GM12801 (cell line): ENCODE measurements at regions not wholly inside any gene's neighbourhood (a gene's known extent, or its start where the extent isn't known, plus 50 kb on each side); places are given as distances from the start of the nearest gene placed in this dataset.

Experiments used
- TF ChIP-seq, protein P1 (sequence below): IDR thresholded peaks from one replicate; pipeline ENCODE4 v1.5.1; 2011; ENCODE audit warnings: control low read depth; ENCODE audit not compliant: insufficient read length; ENCODE audit errors: extremely low read depth

DNA sequence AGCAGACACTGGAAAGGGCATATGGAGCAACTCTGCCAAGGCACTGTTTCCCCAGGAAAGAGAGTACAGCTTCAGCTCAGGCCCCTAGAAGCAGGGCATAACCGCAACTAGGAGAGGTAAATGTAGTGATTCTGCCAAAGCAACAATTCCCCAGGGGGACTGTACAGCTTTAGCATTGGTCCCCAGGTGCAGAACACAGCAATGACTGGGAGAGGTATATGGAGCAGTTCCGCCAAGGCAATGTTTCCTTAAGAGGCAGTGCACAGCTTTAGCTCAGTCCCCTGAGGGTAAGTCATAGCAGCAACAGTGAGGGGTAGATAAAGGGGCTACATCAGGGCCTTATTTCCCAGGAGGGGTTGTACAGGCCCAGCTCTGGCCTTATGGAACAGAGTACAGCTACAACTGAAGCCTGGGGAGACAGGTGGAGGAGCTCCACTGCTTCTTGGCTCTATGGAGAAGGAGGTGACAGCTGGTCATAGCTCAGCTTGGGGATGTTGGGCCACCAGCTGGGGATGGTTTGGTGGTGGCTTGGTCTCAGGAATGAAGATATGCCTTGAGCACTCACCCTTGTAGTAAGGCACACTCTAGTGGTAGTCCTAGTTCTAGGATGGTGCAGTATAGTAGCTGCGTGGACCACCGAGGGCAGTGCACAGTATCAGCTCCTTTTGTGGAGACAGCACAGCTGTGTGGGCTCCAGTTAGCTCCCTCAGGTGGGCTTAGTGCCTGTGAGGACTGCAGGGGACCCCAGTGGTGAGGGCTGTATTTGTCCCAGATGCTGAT, 582.7 kb downstream of the PTPRC start:
- TF ChIP-seq, protein P1, sequence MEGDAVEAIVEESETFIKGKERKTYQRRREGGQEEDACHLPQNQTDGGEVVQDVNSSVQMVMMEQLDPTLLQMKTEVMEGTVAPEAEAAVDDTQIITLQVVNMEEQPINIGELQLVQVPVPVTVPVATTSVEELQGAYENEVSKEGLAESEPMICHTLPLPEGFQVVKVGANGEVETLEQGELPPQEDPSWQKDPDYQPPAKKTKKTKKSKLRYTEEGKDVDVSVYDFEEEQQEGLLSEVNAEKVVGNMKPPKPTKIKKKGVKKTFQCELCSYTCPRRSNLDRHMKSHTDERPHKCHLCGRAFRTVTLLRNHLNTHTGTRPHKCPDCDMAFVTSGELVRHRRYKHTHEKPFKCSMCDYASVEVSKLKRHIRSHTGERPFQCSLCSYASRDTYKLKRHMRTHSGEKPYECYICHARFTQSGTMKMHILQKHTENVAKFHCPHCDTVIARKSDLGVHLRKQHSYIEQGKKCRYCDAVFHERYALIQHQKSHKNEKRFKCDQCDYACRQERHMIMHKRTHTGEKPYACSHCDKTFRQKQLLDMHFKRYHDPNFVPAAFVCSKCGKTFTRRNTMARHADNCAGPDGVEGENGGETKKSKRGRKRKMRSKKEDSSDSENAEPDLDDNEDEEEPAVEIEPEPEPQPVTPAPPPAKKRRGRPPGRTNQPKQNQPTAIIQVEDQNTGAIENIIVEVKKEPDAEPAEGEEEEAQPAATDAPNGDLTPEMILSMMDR, result no peak

DNA sequence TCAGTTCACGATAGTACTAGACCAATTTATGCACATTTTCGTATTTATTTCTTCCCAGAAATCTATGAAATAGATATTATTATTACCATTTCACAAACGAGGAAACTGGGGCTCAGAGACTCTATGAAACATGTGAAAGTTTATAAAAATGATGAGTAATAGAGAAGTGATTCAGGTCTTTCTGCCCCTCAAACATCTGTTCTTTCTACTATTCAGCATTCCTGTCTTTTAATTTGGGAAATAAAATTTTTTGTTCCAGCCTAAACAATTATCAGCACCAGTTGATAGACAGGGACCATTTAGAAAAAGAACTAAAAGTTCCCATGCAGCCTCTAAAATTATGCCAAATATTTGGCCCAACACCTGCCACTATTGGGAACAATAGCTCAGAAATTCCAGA, 585.1 kb downstream of the PTPRC start:
- TF ChIP-seq, protein P1, result no peak

DNA sequence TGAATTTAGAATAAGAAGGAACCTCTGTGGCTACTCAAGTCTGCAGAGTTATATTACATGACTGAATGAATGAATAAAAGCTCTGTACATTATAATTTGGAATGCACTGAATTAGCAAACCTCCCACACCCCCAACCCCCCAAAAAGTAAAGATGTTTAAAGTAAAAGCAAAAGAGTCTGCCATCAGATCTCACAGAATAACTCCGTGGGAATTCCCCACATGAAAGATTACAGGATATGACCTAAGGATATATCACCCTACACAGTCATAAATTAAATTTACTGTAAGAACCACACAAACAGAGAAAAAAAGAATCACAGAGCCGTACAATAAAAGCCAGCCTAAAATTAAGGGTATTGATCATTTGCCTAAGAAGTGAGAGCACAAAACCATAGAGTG, 587.3 kb downstream of the PTPRC start:
- TF ChIP-seq, protein P1, result no peak

DNA sequence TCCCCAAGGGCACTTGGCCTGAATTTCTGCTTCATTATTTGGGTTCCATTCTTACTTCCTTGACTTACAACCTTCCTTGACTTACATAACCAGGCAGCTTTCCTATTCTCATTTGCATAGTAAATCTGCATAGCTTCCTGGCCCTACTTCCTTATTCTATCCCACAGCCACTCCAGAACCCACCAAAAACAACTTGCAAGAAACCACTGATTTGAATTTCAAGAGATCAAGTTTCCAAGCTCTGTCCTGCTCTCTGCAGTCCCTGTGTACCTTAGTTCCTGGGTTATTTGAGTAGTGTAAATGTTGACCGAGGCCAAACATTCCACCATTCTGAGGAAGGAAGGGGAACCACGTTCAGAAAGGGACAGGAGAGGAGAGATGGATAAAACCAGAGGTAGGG, 603.3 kb downstream of the PTPRC start:
- TF ChIP-seq, protein P1, result no peak

DNA sequence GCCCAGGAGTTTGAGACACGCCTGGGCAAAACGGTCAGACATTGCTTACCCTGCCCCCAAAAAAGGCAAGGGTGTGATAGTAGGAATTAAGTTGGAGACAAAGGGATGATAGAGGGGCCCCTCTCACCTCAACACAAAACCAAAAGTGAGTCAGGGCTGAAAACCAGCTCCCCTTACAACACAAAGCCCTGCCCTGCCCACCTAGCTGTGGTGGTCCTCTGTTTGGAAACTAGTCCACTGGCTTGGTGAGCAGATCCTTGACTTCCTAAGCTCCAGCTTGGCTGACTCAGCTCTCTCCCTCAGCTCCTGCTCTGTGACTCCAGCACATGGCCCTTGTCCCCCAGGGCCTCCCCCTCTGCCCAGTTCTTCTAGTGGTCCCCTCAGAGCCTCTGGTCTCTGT, 603.8 kb downstream of the PTPRC start:
- TF ChIP-seq, protein P1, result no peak

DNA sequence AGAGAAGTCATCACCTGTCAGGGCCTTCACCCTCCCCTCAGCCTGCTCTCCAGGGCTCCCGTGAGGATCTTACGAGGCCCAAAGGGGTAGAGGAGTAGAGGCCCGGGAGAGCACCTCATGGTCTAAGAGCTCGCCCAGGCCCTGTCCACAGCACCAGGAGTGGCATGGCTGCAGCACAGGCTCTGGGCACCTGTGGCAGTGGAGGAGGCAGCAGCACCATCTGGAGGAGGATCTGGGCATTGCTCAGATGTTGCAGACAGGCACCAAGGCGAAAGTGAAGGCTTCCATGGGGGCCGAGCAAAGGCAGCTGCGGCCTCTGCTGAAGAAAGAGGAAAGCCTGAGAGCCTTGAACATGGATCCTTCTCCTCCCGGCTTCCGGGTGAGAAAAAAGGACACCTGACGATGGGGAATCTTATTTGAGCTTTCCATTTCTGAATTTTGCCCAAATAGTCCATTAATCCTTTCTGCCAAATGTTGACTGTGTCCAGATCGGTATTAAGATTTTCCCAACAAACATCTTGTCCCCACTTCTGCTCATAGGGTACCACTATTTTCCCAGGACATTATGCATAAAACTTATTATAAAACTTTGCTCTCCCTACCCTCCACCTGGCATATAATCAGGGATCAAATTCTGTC, 604.7 kb downstream of the PTPRC start:
- TF ChIP-seq, protein P1, result peak; percentile 60

DNA sequence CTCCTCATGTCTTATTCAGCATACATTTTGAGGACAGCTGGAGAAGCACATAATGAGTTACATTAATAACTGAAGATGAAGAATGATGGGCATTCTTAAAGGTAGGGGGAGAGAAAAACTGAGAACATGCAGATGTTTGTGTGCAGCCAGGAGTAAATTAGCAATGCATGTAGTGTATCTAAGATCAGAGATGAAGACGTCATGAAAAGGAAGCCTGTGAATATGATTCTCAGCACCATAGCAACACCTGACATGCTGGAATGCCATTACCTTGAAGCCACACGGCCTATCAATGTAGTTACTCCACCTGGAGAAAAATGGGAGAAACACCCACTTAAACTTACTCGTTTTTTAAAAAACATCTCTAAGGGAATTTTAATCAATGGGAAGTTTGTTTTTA, 607.1 kb downstream of the PTPRC start:
- TF ChIP-seq, protein P1, result no peak
